Mesenchymal stem cell (in vitro differentiated cells and primary cell): ENCODE measurements at regions not wholly inside any gene's neighbourhood (a gene's known extent, or its start where the extent isn't known, plus 50 kb on each side); places are given as distances from the start of the nearest gene placed in this dataset.

Source experiments
- DNase-seq: peaks from one replicate; pipeline ENCODE4 v3.0.0-alpha.2; 2013
- H2AFZ ChIP-seq: one replicate; pipeline ENCODE4 v1.6.1; 2013; ENCODE audit warnings: low read depth, mild to moderate bottlenecking, control low read depth, inconsistent platforms, low read length, moderate library complexity
- H2AK5ac ChIP-seq: 2 replicates; pipeline ENCODE4 v1.6.1; 2013; ENCODE audit warnings: low read length, moderate library complexity, mild to moderate bottlenecking, inconsistent platforms; ENCODE audit not compliant: severe bottlenecking
- H2BK120ac ChIP-seq: one replicate; pipeline ENCODE4 v1.6.1; 2013; ENCODE audit warnings: low read depth, mild to moderate bottlenecking, inconsistent platforms, low read length, moderate library complexity
- H2BK12ac ChIP-seq, 2 experiments: one replicate each; pipeline ENCODE4 v1.6.1; 2013; ENCODE audit warnings: inconsistent platforms in 2 of 2, low read length in 2 of 2, mild to moderate bottlenecking in 2 of 2, moderate library complexity in 2 of 2, control low read depth in 1 of 2
- H2BK15ac ChIP-seq: one replicate; pipeline ENCODE4 v1.6.1; 2013; ENCODE audit warnings: mild to moderate bottlenecking, low read depth, inconsistent platforms; ENCODE audit not compliant: poor library complexity, severe bottlenecking
- H2BK5ac ChIP-seq: 2 replicates; pipeline ENCODE4 v1.6.1; 2013; ENCODE audit warnings: low read depth, mild to moderate bottlenecking, low read length, control low read depth, inconsistent platforms; ENCODE audit not compliant: poor library complexity, severe bottlenecking
- H3K14ac ChIP-seq, 2 experiments: one replicate each; pipeline ENCODE4 v1.6.1; 2013; ENCODE audit warnings: inconsistent platforms in 2 of 2, low read length in 2 of 2, control low read depth in 1 of 2, mild to moderate bottlenecking in 1 of 2, moderate library complexity in 1 of 2
- H3K18ac ChIP-seq, 2 experiments: one replicate each; pipeline ENCODE4 v1.6.1; 2013; ENCODE audit warnings: inconsistent platforms in 2 of 2, low read length in 2 of 2, control low read depth in 1 of 2, low read depth in 1 of 2, mild to moderate bottlenecking in 1 of 2
- H3K23ac ChIP-seq, 2 experiments: one replicate each; pipeline ENCODE4 v1.6.1; 2013; ENCODE audit warnings: inconsistent platforms in 2 of 2, low read length in 2 of 2, mild to moderate bottlenecking in 2 of 2, moderate library complexity in 2 of 2, control low read depth in 1 of 2
- H3K27ac ChIP-seq: 2 replicates; pipeline ENCODE4 v1.5.1; 2013; ENCODE audit warnings: mild to moderate bottlenecking, moderate library complexity, low read length, control low read depth, inconsistent platforms; ENCODE audit not compliant: poor library complexity, severe bottlenecking
- H3K27me3 ChIP-seq, 2 experiments: 2 replicates each; pipeline versions ENCODE4 v1.6.1 to v1.7.0; 2013; ENCODE audit warnings: low read length in 2 of 2, mild to moderate bottlenecking in 2 of 2, moderate library complexity in 2 of 2, control low read depth in 1 of 2, inconsistent platforms in 1 of 2; ENCODE audit not compliant: control insufficient read depth in 1 of 2, insufficient read depth in 1 of 2
- H3K36me3 ChIP-seq, 2 experiments: 2 replicates each; pipeline versions ENCODE4 v1.6.1 to v1.7.0; 2013; ENCODE audit warnings: low read length in 2 of 2, control low read depth in 1 of 2, inconsistent platforms in 1 of 2, low read depth in 1 of 2, mild to moderate bottlenecking in 1 of 2; ENCODE audit not compliant: insufficient read depth in 2 of 2, control insufficient read depth in 1 of 2
- H3K4ac ChIP-seq, 2 experiments: one replicate each; pipeline ENCODE4 v1.6.1; 2013; ENCODE audit warnings: inconsistent platforms in 2 of 2, low read length in 2 of 2, mild to moderate bottlenecking in 2 of 2, moderate library complexity in 2 of 2, control low read depth in 1 of 2, low read depth in 1 of 2
- H3K4me1 ChIP-seq: 2 replicates; pipeline ENCODE4 v1.6.1; 2013; ENCODE audit warnings: low read depth, low read length, control low read depth; ENCODE audit not compliant: control insufficient read depth, insufficient read depth
- H3K4me2 ChIP-seq: 2 replicates; pipeline ENCODE4 v1.6.1; 2013; ENCODE audit warnings: low read length, mild to moderate bottlenecking, inconsistent platforms; ENCODE audit not compliant: poor library complexity, severe bottlenecking
- H3K4me3 ChIP-seq, 2 experiments: 2 replicates each; pipeline versions ENCODE4 v1.5.1 to v1.7.0; 2013; ENCODE audit warnings: low read length in 2 of 2, mild to moderate bottlenecking in 2 of 2, control low read depth in 1 of 2, low read depth in 1 of 2; ENCODE audit not compliant: insufficient read depth in 1 of 2
- H3K79me1 ChIP-seq: replicated peaks from 2 replicates; pipeline ENCODE4 v1.6.1; 2013; ENCODE audit warnings: mild to moderate bottlenecking, control low read depth, low read length, inconsistent platforms; ENCODE audit not compliant: poor library complexity, severe bottlenecking
- H3K9ac ChIP-seq: 2 replicates; pipeline ENCODE4 v1.7.0; 2013; ENCODE audit warnings: mild to moderate bottlenecking, low read length, moderate library complexity
- H3K9me3 ChIP-seq: 2 replicates; pipeline ENCODE4 v1.7.0; 2013; ENCODE audit warnings: mild to moderate bottlenecking, low read length; ENCODE audit not compliant: control insufficient read depth
- H4K8ac ChIP-seq: one replicate; pipeline ENCODE4 v1.6.1; 2013; ENCODE audit warnings: inconsistent platforms, mild to moderate bottlenecking, low read length, moderate library complexity
- H4K91ac ChIP-seq: one replicate; pipeline ENCODE4 v1.6.1; 2013; ENCODE audit warnings: mild to moderate bottlenecking, low read length, inconsistent platforms
- WGBS: methylation state at CpG from one replicate; pipeline ENCODE4 v1.1.7; 2013; ENCODE audit warnings: mixed read lengths; 5-methylcytosine and 5-hydroxymethylcytosine counted together

GRCh38 chr5:61777292-61777691 lies 445.2 kb downstream of the ZSWIM6 start:
- no peaks in the 10 kb centered on the region for H3K4me1 ChIP-seq
- H2AK5ac ChIP-seq: no peak overlapping the region
- no peaks in the 10 kb centered on the region for H3K36me3 ChIP-seq
- no peak overlapping the region for H3K4me2 ChIP-seq
- no peak overlapping the region for H2BK15ac ChIP-seq
- H3K9me3 ChIP-seq: no peaks in the 10 kb centered on the region
- 61% methylated on average over 6 of the region's 6 CpGs for WGBS
- H2AFZ ChIP-seq: no peak overlapping the region
- H3K27ac ChIP-seq: no peak overlapping the region
- H3K27me3 ChIP-seq: peaks cover 14 to 58% of the 10 kb centered on the region in 2 experiments
- no peak overlapping the region for H3K9ac ChIP-seq
- no peak overlapping the region for H3K23ac ChIP-seq
- no peak overlapping the region for H2BK120ac ChIP-seq
- no peak overlapping the region for H4K8ac ChIP-seq
- no peak overlapping the region for H3K4ac ChIP-seq
- H4K91ac ChIP-seq: no peak overlapping the region
- H2BK12ac ChIP-seq: no peak overlapping the region
- H3K18ac ChIP-seq: no peak overlapping the region
- no peak overlapping the region for H3K14ac ChIP-seq
- no peak overlapping the region for H3K4me3 ChIP-seq
- H3K79me1 ChIP-seq: no peaks in the 10 kb centered on the region
- DNase-seq: no peak
- no peak overlapping the region for H2BK5ac ChIP-seq

DNA sequence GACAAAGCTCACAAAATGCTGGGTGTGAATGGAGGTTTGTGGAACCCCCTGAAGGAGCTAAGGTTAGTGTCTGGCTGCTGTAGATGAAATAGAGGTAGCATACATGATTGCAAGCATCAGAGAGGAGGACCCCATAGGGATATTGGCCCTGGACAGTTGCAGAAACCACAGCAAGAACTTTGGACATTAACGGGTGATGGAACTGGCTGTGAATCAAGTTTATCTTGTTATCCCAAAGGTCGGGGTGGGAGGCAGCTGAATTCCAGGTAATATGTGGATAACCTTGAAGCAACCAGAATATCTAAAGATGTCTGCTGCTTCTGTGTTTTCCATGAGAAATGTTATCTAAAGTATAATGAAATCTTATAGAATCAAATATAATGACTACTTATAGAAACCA lies 447.7 kb downstream of the ZSWIM6 start:
- Histone ChIP-seq H2BK15ac (no peak overlapping the region), H4K8ac (no peak overlapping the region), H3K36me3 (no peaks in the 10 kb centered on the region), H4K91ac (no peak overlapping the region), H3K27ac (no peak overlapping the region), H2BK120ac (no peak overlapping the region), H3K14ac (no peak overlapping the region), H3K27me3 (peaks cover 8 to 39% of the 10 kb centered on the region in 2 experiments), H3K9me3 (no peaks in the 10 kb centered on the region), H2BK5ac (no peak overlapping the region), H3K23ac (no peak overlapping the region), H2AK5ac (no peak overlapping the region), H2AFZ (no peak overlapping the region), H2BK12ac (no peak overlapping the region), H3K4me3 (no peak overlapping the region), H3K79me1 (no peaks in the 10 kb centered on the region), H3K9ac (no peak overlapping the region), H3K4ac (no peak overlapping the region), H3K18ac (no peak overlapping the region), H3K4me1 (no peaks in the 10 kb centered on the region), H3K4me2 (no peak overlapping the region)
- DNase-seq: no peak
- 73% methylated on average over 2 of the region's 2 CpGs for WGBS

GRCh38 chr5:61783481-61783880 lies 451.4 kb downstream of the ZSWIM6 start:
- Histone ChIP-seq H3K27me3 (peaks cover 4 to 15% of the 10 kb centered on the region in 2 experiments), H3K18ac (no peak overlapping the region), H3K4me2 (no peak overlapping the region), H4K91ac (no peak overlapping the region), H2BK12ac (no peak overlapping the region), H3K9ac (no peak overlapping the region), H3K9me3 (no peaks in the 10 kb centered on the region), H2BK120ac (no peak overlapping the region), H3K4me1 (no peaks in the 10 kb centered on the region), H4K8ac (no peak overlapping the region), H3K4me3 (no peak overlapping the region), H2AK5ac (no peak overlapping the region), H2BK15ac (no peak overlapping the region), H3K27ac (no peak overlapping the region), H3K14ac (no peak overlapping the region), H2AFZ (no peak overlapping the region), H3K36me3 (no peaks in the 10 kb centered on the region), H3K23ac (no peak overlapping the region), H3K4ac (no peak overlapping the region), H2BK5ac (no peak overlapping the region), H3K79me1 (no peaks in the 10 kb centered on the region)
- 79% methylated on average over 1 of the region's 2 CpGs for WGBS
- no peak for DNase-seq

DNA sequence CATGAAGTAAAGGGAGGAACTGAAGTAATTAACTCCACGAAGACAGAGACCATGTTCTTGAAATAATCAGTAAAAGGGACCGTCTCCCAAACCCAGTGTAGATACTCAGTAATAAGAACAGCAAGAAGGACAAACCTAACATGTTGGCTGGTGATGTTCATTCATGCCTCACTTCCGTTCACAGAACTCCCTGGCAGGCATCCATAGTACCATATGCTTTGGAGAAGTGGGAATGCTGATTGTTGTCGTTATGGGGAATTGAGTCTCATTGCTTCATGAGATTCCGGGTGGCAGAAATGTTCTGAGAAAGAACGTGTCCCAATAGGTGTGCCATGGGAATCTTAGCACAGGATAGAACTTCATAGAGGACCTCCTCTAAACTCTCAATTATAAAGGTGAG lies 452.3 kb downstream of the ZSWIM6 start:
- H3K27ac ChIP-seq: no peak overlapping the region
- no peak for DNase-seq
- H2BK12ac ChIP-seq: no peak overlapping the region
- H3K79me1 ChIP-seq: no peaks in the 10 kb centered on the region
- no peak overlapping the region for H3K14ac ChIP-seq
- no peak overlapping the region for H3K18ac ChIP-seq
- H2AFZ ChIP-seq: no peak overlapping the region
- H2BK5ac ChIP-seq: no peak overlapping the region
- H3K9me3 ChIP-seq: no peaks in the 10 kb centered on the region
- no peaks in the 10 kb centered on the region for H3K4me1 ChIP-seq
- H2BK15ac ChIP-seq: no peak overlapping the region
- no peak overlapping the region for H4K8ac ChIP-seq
- H3K36me3 ChIP-seq: no peaks in the 10 kb centered on the region
- H2AK5ac ChIP-seq: no peak overlapping the region
- WGBS: 87% methylated on average over 5 of the region's 6 CpGs
- H3K23ac ChIP-seq: no peak overlapping the region
- H2BK120ac ChIP-seq: no peak overlapping the region
- peaks cover 4 to 9% of the 10 kb centered on the region in 2 experiments for H3K27me3 ChIP-seq
- no peak overlapping the region for H3K4me3 ChIP-seq
- H4K91ac ChIP-seq: no peak overlapping the region
- no peak overlapping the region for H3K9ac ChIP-seq
- no peak overlapping the region for H3K4me2 ChIP-seq
- H3K4ac ChIP-seq: no peak overlapping the region
